MCF 10A (cell line): ENCODE measurements at regions not wholly inside any gene's neighbourhood (a gene's known extent, or its start where the extent isn't known, plus 50 kb on each side); places are given as distances from the start of the nearest gene placed in this dataset.

ENCODE experiments used
- BruUV-seq: library from RNA; stranded (reverse); fragments of 400-500 nt; replicated peaks from 2 replicates; lab custom pipeline; 2021; lab: Mats Ljungman, UMichigan
- CTCF ChIA-PET: fragments of 300-600 bp; sonication (Branson Sonifier 250); formaldehyde crosslinking; extraction: SDS; loops from one replicate; lab custom pipeline; 2021; ENCODE audit warnings: antibody characterized with exemption, inconsistent platforms; lab: Yijun Ruan, JAX
- POLR2A ChIA-PET: fragments of 300-600, 350-650 bp; sonication (Branson Sonifier 250); formaldehyde crosslinking; extraction: SDS; loops from one replicate; lab custom pipeline; 2020; ENCODE audit warnings: antibody characterized with exemption, inconsistent platforms; lab: Yijun Ruan, JAX
- DNase-seq: peaks from one replicate; pipeline ENCODE4 v3.0.0-alpha.2; 2018; ENCODE audit not compliant: unreplicated experiment
- H3K27ac Mint-ChIP-seq: one replicate; pipeline ENCODE4 v1.8.0; 2022; ENCODE audit warnings: mild to moderate bottlenecking, low read depth, mixed read lengths; ENCODE audit not compliant: unreplicated experiment
- H3K27me3 Mint-ChIP-seq: one replicate; pipeline ENCODE4 v1.8.0; 2022; ENCODE audit warnings: mixed read lengths; ENCODE audit not compliant: insufficient read depth, unreplicated experiment
- H3K36me3 Mint-ChIP-seq: one replicate; pipeline ENCODE4 v1.8.0; 2022; ENCODE audit warnings: mild to moderate bottlenecking, moderate library complexity, mixed read lengths; ENCODE audit not compliant: insufficient read depth, unreplicated experiment
- H3K4me1 Mint-ChIP-seq: one replicate; pipeline ENCODE4 v1.8.0; 2022; ENCODE audit warnings: mixed read lengths; ENCODE audit not compliant: insufficient read depth, unreplicated experiment
- H3K4me3 Mint-ChIP-seq: one replicate; pipeline ENCODE4 v1.8.0; 2022; ENCODE audit warnings: mild to moderate bottlenecking, moderate library complexity, mixed read lengths; ENCODE audit not compliant: unreplicated experiment
- H3K9me3 Mint-ChIP-seq: one replicate; pipeline ENCODE4 v1.8.0; 2022; ENCODE audit warnings: mixed read lengths; ENCODE audit not compliant: unreplicated experiment
- CTCF ChIP-seq: fragments of 200-600 bp; IDR thresholded peaks from one replicate; pipeline ENCODE4 v1.8.0; 2022; ENCODE audit warnings: antibody characterized with exemption, mild to moderate bottlenecking; ENCODE audit not compliant: unreplicated experiment
- intact Hi-C: fragments of 100-400 bp; cut with micrococcal nuclease; formaldehyde crosslinking; loops from 2 replicates; pipeline ENCODE4 v1.14.1; 2022

DNA sequence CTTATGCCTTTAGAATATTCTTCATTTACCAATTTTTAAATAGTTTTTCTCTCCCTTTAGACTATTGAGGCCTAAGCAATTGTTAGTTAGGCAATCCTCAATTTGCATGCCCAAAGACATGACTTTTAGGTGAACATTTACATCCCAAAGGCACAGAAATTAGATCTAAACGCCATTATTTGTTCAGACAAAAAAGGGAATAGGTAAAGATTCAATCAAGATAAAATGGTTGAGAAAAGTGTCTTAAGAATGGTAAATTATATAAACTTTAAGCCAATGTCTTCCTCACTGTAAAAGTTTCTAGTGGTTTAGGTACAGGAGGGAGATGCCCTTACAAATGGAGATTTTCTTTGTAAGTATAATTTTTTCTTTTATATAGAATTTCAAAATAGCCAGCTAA is 50.2 kb upstream of the MME start:
- Mint-ChIP-seq H3K36me3 (no peaks in the 10 kb centered on the region), H3K27me3 (no peaks in the 10 kb centered on the region), H3K4me1 (peaks cover 18% of the 10 kb centered on the region), H3K27ac (no peak overlapping the region), H3K4me3 (no peak overlapping the region), H3K9me3 (no peaks in the 10 kb centered on the region)
- intact Hi-C loops: no loop called here
- TF ChIP-seq CTCF: no peak
- BruUV-seq: no TSS peak
- ChIA-PET POLR2A (no interaction called here), CTCF (no interaction called here)
- no peak for DNase-seq

GRCh38 chr3:155026999-155027591 is 53.0 kb upstream of the MME start:
- CTCF ChIA-PET: interaction anchor here (0.5 to 1.0 kb wide), 2 partner anchors 258 to 296 kb away, joined by 3 to 4 read pairs; no protein-coding TSS in a partner anchor
- no peak overlapping the region for H3K4me3 Mint-ChIP-seq

GRCh38 chr3:155024006-155024638 is 56.0 kb upstream of the MME start:
- H3K36me3 Mint-ChIP-seq: no peaks in the 10 kb centered on the region
- TF ChIP-seq CTCF: no peak
- H3K27me3 Mint-ChIP-seq: no peaks in the 10 kb centered on the region
- BruUV-seq: no TSS peak
- intact Hi-C loops: no loop called here
- ChIA-PET CTCF (no interaction called here), POLR2A (interaction anchor here (0.9 kb wide), 1 partner anchor 52 kb away, joined by 4 read pairs; no protein-coding TSS in a partner anchor)
- no peak for DNase-seq
- H3K4me3 Mint-ChIP-seq: no peak overlapping the region
- H3K4me1 Mint-ChIP-seq: peaks cover 16% of the 10 kb centered on the region
- H3K9me3 Mint-ChIP-seq: no peaks in the 10 kb centered on the region
- no peak overlapping the region for H3K27ac Mint-ChIP-seq

More at GRCh38 chr3:155026999-155027591, 53.0 kb upstream of the MME start:
- intact Hi-C loops: no loop called here
- BruUV-seq: no TSS peak
- POLR2A ChIA-PET: interaction anchor here (1.0 to 1.5 kb wide), 3 partner anchors 19 to 55 kb away, joined by 3 to 4 read pairs (median 4); no protein-coding TSS in a partner anchor
- Mint-ChIP-seq H3K4me1 (peaks cover 18% of the 10 kb centered on the region), H3K36me3 (no peaks in the 10 kb centered on the region), H3K9me3 (no peaks in the 10 kb centered on the region), H3K27ac (peak overlapping the region; percentile 24), H3K27me3 (no peaks in the 10 kb centered on the region)
- peak; percentile 2 for DNase-seq
- no peak for TF ChIP-seq CTCF

DNA sequence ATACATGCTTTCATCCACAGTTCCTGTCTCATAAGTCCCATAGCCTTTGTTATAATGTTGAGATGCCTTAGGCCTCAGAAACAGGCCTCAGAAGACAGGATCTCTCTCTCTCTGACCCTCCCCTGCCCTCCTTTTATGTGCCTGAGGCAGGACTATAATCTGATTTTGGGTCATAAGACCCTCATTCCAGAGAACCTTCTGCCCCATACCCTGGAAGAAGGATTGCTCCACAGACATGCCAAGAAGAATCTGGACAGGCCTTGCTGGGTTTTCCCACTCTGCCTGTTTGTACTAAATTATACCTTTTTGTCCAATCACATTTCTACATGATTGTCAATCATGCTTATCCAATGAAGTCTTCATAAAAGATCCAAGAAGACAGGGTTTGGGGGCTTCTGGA is 57.2 kb upstream of the MME start:
- H3K4me3 Mint-ChIP-seq: no peak overlapping the region
- BruUV-seq: no TSS peak
- DNase-seq: no peak
- TF ChIP-seq CTCF: no peak
- no peaks in the 10 kb centered on the region for H3K36me3 Mint-ChIP-seq
- no peaks in the 10 kb centered on the region for H3K27me3 Mint-ChIP-seq
- CTCF ChIA-PET: no interaction called here
- H3K4me1 Mint-ChIP-seq: peaks cover 24% of the 10 kb centered on the region
- H3K27ac Mint-ChIP-seq: no peak overlapping the region
- intact Hi-C loops: no loop called here
- H3K9me3 Mint-ChIP-seq: no peaks in the 10 kb centered on the region
- POLR2A ChIA-PET: no interaction called here
